D341Med (cell line): ENCODE measurements at regions not wholly inside any gene's neighbourhood (a gene's known extent, or its start where the extent isn't known, plus 50 kb on each side); places are given as distances from the start of the nearest gene placed in this dataset.

Source experiments
- DNase-seq: peaks from one replicate; pipeline ENCODE4 v3.0.0; 2012; ENCODE audit warnings: low spot score

DNA sequence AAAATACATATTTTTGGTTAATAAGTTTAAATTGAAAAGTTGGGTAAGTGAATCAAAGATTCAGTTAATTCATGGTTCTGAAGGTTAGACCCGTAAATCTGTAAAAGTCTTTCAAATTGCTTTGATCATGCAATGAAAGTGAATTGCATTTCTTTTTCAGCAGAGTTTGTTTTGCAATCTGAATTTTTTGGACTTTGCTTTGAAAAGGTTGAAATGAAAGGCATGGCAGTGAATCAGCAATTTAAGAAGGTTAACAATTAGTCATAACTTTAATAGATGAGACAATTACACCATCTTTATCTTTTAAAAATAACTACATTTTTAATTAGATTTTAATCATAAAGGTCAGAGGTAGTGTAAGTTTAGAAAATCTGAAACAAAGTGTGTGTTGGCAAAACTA lies 310.9 kb upstream of the KCNJ16 start:
- DNase-seq, result no peak

DNA sequence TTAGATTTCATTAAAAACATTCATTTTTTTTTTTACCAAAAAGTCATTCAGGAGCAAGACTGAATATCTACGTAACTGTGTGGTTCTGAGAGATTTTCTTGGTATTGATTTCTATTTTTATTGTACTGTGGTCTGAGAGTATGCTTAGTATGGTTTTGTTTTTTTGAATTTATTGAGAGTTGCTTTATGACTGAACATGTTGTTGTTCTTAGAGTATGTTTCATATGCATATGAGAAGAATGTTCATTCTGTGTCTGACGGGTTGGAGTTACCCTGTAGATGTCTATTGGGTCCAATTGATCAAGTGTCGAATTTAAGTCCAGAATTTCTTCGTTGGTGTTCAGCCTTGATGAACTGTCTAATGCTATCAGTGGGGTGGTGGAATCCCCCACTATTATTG lies 306.0 kb upstream of the KCNJ16 start:
- no peak for DNase-seq

DNA sequence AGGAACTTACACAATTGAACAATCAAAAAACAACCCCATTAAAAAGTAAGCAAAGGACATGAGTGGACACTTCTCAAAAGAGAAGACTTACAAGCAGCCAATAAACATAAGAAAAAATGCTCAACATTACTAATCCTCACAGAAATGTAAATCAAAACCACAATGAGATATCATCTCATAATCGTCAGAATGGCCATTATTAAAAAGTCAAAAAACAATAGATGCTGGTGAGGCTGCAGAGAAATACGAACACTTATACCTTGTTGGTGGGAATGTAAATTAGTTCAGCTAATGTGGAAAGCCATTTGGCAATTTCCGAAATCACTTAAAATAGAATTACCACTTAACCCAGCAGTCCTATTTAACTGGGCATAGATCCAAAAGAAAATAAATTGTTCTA lies 301.9 kb upstream of the KCNJ16 start:
- DNase-seq, result no peak

DNA sequence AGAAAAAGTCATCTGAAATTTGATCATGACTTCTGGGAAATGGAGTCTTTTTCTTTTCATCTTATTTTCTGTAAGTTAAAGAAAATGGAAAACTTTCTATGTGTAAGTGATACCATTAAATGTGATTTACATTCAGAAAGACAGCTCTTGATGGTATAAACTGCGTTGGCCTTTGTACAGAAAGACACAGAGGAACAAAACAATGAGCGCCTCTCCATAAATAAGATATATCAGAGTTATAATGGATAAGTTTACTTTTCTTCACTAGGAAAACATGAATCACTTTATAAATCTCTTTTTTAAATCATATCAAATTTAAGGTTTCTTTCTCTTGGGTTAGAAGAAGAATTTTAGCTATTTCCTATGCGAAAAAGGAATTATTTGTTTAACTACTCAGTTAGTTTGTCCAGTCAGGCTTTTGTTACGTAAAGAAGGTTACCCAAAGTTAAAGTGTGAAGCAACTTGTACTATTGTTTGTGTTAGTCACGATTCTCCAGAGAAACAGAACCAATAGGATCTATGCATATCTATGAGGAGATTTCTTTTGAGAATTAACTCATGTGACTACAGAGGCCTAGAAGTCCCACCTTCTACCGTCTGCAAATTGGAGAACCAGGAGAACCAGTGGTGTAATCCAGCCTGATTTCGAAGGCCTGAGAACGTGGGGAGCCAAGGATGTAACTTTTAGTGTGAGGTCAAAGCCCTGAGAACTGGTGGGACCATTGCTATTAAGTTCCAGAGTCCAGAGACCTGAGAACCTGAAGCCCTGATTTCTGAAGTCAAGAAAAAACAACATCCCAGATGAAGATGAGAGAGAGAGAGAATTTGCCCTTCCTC lies 295.4 kb upstream of the KCNJ16 start:
- DNase-seq, result no peak

DNA sequence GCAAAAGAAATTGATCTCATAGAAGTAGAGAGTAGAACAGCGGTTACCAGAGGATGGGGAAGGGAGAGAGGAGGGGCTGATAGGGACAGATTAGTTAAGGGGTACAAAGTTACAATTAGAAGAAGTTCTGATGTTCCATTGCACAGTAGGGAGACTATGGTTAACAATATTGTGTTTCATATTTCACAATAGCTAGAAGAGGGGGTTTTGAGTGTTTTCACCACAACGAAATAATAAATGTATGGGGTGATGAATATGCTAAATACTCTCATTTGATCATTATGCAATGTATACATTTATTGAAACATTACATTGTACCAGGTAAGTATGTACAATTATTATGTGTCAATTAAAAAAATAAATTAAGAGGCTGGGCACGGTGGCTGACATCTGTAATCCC lies 291.2 kb upstream of the KCNJ16 start:
- DNase-seq, result no peak

DNA sequence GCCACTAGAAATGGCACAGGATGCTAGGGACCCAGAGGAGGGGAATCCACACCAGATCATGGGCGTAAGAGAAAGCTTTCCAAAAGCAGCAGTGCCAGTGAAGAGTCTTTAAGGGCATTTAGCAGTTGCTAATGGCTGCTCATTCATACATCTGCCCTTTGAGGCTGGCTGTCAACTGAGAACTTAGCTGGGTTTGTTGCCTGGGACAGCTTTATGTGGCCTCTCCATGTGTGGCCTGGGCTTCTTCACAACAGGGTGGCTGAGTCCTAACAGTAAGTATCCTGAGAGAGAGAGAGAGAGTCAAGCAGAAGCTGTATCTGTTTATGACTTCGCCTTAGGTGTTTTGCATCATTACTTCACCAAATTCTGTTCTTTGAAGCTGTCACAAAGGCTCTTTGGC lies 286.1 kb upstream of the KCNJ16 start:
- no peak for DNase-seq

DNA sequence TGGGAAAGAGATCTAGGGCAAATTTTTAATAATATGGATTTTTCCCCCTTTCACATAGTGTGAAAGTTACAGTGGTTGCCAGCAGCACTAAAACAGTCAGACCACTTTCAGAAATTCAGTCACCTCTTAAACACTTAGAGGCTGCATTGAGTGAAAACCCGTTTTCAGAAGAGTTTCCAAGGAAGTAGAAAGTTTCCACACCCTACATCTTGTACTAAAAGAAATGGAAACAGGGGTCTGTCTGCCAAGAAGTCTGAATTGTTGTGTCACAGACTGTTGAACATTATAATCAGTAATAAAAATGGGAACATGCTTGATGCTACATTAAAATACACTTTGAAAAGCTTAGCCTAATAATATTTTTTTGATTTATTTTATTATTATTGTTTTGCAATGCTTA lies 278.9 kb upstream of the KCNJ16 start:
- no peak for DNase-seq

DNA sequence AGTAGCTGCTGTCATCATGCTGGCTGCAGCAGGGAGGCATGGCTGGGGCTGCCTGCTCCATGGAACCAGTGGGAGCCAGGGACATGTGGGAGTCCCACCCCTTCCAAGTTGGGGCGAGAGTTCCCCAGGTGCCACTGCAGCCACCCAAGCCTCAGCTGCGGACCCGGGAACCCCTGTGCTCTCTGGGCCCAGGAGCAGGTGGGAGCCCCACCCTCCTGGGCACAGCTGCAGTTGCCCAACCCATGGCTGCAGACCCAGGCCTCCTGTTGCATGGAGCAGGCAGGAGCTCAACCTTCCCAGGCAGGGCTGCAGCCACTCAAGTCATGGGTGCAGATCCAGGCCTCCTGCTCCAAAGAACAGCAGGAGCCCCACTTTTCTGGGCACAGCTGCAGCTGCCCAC lies 274.2 kb upstream of the KCNJ16 start:
- DNase-seq, result no peak

DNA sequence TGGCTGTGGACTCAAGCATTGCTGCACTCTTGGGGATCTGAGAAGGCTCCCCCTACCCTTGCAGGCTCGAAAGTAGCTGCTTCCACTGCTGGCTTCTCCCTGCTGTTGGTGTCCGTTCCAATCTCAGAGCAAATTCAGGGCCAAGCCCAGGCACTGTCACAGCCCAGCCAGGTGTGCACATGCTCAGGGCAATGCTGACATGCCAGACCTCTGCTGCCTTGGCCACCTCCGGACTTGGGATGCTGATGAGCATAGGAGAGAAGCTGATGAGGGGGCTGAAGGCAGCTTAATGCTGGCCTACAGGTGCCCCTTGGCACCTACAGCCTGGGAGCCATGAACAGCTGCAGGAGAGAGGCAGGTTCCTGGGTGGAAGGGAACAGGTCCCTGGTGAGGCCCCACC lies 273.7 kb upstream of the KCNJ16 start:
- DNase-seq, result no peak

DNA sequence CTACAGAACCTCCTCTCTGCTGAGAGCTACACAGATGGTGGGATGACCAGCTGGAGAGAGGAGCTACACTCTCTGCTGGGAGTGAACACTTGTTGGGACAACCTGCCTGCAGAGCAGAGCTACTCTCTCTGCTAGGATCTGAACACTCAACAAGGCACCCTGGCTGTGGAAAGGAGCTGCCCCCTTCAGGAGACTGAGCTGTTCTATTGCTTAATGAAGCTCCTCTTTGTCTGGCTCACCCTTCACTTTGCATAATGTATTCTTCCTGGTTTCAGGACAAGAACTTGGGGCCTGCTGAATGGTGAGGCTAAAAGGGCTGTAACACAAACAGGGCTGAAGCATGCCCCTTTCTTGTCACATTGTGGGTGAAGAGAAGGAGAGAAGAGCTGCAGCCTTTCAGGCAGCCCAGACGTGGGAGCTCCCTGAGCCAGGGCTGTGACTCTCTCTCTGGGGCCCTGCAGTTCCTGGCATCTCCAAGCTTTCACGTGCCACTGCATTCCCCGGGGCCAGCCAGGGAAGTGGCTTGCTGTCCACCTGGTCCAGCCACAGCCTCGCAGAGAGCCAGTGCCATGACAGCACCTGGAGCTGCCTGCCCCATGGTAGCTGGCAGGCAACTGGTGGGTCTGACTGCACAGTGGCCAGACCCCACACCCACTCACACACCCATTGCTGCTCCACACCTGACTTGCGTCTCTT lies 272.8 kb upstream of the KCNJ16 start:
- no peak for DNase-seq

DNA sequence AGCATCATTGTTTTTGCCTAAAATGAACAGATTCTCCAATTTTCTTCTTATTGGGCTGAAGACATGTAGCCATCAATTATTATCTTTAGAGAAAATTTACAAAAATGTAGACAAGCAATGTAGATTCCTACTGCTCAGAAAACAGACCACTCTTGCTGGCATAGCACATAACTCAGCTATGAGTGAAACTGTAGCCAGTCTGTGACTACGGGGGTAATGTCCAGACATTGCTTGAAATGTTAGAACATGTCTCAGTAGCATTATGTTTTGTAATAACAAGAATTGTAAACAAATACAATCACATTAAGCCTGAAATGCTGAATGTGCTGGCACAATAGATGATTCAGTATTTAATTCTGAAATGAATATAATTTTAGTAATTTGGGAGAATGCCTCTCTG lies 265.7 kb upstream of the KCNJ16 start:
- no peak for DNase-seq

DNA sequence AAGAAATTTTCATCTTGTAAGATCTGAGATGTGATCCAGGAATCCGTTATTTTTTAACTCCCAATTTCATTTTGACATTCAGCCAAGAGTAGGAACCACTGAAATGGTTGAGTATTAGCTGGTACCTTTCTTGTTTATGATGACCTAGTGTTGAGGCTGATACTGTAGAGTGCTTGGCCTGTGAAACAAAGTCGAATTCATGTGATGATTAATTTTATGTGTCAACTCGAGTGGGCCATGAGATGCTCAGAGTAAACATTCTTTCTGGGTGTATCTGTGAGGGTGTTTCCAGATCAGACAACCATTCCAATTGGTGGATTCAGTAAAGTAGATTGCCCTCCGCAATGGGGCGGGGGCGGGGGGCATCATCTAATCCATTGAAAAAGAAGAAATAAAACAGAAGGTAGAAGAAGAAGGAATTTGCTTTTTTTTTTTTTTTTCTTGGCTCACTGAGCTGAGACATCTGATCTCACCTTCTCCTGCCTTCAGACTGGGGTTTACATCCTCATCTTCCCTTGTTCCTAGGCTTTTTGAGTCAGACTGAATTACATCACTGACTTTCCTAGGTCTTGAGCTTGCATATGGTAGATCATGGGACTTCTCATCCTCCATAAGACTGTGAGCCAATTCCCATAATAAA lies 264.6 kb upstream of the KCNJ16 start:
- no peak for DNase-seq

DNA sequence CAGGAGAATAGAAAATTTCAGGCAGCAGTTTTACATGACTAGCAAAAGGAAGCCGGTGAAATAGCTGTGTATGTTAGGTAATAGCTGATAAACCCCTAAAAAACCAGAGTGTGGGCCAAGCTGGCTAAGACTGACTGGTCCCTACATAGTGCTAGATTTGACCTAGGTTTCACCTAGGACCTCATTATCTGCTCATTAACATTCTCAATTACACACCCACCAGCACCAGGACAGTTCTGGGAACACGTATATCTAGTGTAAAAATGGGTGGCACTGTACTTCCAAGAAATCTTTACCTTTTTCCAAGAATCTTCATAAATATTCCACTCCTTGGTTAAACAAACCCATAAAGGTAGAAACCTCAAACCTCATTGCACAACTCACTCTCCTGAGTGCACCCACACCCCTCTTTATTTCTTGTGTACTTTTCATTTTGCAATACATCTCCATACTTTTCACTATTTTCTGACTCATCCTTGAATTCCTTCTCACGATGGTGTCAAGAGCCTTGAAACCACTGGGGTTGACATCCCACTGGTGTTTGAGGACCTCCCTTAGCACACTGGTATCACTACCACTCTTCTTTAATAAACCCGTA lies 262.7 kb upstream of the KCNJ16 start:
- DNase-seq, result no peak

DNA sequence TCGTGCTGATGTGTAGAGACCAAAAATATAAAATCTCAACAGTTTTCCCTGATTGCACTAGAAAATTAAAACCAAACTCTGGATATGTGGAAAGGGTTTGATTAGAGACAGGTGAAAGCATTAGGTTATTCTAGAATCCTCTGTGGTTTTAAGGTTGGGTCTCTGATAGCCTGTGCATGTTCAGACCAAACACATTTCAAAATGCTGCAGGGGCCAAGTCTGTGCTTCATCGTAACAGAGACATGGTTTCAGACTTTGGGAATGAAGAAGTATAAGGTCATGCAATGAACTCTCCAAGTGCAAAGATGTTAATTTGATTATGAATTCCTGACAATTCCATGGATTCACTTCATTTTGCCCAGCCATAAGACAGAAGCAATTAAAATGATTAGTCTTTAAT lies 261.0 kb upstream of the KCNJ16 start:
- no peak for DNase-seq

DNA sequence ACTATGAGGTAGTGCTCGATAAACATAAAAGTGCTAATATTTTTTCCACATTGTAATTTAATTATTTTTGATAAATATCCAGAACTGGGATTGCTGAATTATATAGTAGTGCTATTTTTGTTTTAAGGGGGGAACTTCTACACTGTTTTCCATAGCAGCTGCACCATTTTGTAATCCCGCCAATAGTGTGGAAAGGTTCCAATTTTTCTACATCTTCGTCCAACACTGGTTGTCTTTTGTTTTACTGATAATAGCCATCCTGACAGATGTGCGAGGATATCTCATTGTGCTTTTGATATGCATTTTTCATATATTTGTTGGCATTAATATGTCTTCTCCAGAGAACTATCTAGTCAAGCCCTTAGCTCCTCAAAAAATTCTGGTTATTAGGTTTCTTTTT lies 259.6 kb upstream of the KCNJ16 start:
- no peak for DNase-seq

DNA sequence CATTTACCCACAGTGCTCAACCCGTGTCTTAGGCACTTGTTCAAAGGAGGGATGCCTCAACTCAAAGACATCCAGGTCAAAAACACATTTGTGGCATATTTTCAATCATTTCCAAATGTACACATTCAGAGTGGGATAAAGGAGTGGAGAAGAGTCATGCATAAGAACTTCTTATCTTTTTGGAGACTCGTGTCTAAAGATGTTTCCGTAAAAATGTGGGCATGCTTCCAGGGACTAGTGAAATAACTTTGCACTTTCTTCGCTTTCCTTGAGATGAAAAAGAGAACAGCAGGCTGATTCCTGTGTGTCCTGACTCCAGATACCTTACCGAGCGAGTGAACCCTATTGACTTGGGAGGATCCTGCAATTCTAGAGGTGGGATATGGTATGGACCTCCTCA lies 256.6 kb upstream of the KCNJ16 start:
- no peak for DNase-seq

DNA sequence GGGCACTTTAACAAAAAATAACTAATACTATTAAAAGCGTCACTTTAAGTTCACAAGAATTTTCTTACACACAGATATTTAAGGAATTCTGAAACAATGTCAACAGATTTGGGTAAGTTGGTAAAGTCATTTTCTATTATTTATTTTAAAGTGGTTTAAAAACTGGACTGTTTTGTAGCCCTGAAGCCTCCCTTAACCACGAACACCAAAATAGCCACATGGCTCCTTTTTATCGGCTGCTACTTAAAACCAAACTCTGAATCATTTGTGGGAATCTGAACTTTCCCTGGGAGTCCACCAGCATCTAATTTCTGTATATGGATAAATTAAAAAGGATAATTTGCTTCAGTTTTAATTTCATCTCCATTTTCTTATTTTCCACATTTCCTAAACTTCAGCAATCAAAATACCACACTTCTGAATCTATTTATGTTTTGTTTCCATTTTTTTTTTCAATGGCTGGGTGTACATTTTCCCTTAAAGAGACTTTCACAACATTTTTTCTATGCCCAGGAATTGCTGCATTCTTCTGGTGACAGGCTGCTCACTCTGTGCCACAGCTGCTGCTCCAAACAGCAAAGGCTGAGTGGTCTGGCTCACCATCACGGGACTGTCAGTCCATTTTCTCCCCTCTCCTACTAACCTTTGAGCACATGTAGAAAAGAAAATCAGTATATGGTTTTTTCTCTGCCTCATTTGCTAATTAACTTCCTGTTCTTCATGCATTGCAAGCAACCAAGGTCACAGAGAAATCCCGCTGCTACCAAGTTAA lies 255.5 kb upstream of the KCNJ16 start:
- DNase-seq, result no peak

DNA sequence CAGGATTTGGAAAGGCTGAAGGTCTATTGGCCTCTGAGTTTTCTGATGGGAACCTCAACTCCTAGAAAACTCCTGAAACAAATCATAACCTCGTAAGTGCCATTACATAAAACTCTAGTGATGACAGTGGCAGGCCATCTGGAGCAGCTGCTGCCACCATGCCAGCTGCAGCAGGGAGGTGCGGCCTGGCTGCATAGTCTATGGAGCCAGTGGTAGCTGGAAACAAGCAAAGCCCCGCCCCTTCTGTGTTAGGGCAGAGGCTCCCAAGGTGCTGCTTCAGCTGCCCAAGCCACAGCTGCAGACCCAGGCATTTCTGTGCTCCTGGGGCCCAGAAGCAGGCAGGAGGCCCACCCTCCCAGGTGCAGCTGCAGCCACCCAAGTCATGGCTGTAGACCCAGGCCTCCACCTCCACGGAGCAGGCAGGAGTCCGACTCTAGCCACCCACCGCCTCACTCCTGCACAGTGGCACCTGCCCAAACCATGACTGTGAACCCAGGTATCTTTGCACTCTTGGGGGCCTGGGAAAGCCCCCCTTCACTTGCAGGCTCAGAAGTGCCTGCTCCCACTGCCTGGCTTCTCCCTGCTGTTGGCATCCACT lies 254.1 kb upstream of the KCNJ16 start:
- DNase-seq, result no peak

DNA sequence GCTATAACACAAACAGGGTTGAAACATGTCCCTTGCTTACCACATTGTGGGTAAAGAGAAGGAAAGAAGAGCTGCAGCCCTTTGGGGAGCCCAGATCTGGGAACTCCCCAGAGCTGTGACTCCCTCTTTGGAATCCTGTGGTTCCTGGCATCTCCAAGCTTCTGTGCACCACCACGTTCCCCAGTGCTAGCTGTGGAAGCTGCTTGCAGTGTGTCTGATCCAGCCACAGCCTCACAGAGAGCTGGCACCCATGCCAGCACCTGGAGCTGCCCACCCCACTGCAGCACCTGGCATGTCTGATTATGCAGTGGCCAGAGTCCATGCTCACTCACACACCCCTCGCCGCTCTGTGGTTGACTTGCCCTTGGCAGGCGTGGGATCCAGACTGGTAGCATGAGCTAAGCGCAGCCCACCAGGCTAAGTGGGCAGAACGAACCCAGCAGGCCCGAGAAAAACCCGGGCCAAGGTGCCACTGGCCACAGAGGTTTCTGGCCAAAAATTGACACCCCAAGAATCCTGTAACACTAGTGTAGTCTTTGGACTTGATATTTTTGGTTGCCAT lies 252.6 kb upstream of the KCNJ16 start:
- DNase-seq, result no peak

DNA sequence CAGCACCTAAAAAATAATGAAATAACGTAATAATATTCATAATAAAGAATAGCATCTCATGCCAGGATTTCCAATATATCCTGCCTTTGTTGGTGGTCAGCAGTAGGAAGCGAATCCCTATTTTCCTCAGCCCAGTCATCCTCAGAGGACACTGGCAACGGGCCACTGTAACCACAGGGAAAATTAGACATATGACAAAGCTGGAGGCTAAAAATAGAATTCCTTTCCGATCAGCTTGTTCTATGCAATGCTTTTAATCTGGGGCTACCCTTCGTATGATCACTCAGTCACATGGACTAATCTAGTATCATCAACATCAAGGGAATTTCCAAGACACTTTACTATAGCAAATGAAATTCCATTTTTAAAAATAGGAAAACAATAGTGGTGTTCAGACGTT lies 246.9 kb upstream of the KCNJ16 start:
- DNase-seq, result no peak

DNA sequence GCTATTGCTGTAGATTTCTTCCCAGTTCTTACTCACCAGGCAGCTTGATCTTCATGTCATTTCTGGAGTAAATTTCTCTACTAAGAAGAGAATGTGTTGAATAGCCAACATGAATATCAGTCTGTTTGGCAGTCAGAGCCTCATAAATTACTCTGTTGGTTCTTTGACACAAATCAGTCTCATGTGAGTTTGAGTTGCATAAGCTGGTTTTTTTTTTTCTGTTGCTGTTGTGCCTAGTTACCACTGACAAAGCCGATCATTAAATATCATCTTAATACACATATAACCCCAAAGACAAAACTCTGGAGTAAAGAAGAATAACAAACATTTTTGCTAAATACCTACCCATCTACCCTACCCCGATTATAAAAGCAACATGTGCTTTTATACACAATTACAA lies 240.5 kb upstream of the KCNJ16 start:
- DNase-seq, result no peak
